GM12872 (cell line): ENCODE measurements at regions not wholly inside any gene's neighbourhood (a gene's known extent, or its start where the extent isn't known, plus 50 kb on each side); places are given as distances from the start of the nearest gene placed in this dataset.

Source experiments
- CTCF ChIP-seq: IDR thresholded peaks from 3 replicates; pipeline ENCODE4 v1.5.1; 2011; ENCODE audit warnings: low read depth, mild to moderate bottlenecking, low read length, moderate library complexity; ENCODE audit not compliant: insufficient read depth

- TF ChIP-seq CTCF: no peak
Observed at GRCh38 chrX:113699939-113700338, 859.3 kb upstream of the AMOT start.

DNA sequence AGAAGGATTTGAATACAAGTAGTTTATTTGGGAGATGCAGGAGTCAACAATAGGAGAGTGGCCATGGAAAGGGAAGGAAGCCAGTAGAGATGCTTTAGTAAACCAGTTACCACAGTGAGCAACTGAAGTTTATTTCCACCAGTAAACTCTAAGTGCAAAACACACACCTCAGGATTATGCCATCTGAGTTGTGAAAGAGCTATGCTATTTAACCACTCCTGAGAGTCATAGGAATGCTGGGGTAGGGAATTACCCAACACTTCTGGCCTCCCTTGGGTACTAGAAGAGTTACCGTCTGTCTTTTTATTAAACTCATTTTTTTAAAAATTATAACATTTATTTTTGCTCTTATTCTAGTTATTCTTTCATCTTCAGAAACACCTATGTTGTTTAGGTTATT lies 834.6 kb upstream of the AMOT start:
- no peak for TF ChIP-seq CTCF

GRCh38 chrX:113651306-113651705 lies 810.7 kb upstream of the AMOT start:
- TF ChIP-seq CTCF: no peak

- TF ChIP-seq CTCF: no peak
Observed at GRCh38 chrX:113644426-113644825, 803.8 kb upstream of the AMOT start.

DNA sequence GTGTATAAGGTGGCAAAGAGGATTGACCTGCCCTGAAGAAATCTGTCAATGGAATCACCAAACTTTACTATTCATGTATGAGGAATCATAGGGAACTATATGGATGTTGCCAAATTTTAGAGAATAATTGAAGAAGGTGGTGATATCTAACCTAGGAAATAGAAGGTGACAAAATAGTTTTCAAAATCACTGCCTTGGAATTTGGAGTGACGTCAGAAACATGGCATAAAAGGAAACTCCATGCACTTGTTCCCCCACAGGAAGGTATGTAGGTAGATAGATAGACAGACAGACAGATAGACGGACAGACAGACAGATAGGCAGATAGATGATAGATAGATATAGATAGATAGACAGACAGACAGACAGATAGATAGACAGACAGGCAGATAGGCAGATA lies 793.9 kb upstream of the AMOT start:
- no peak for TF ChIP-seq CTCF

- TF ChIP-seq CTCF: no peak
Observed at GRCh38 chrX:113629326-113629725, 788.7 kb upstream of the AMOT start.

- TF ChIP-seq CTCF: no peak
Observed at GRCh38 chrX:113594123-113594841, 753.7 kb upstream of the AMOT start.
